ENCODE measurements at regions not wholly inside any gene's neighbourhood (a gene's known extent, or its start where the extent isn't known, plus 50 kb on each side); places are given as distances from the start of the nearest gene placed in this dataset.

DNA sequence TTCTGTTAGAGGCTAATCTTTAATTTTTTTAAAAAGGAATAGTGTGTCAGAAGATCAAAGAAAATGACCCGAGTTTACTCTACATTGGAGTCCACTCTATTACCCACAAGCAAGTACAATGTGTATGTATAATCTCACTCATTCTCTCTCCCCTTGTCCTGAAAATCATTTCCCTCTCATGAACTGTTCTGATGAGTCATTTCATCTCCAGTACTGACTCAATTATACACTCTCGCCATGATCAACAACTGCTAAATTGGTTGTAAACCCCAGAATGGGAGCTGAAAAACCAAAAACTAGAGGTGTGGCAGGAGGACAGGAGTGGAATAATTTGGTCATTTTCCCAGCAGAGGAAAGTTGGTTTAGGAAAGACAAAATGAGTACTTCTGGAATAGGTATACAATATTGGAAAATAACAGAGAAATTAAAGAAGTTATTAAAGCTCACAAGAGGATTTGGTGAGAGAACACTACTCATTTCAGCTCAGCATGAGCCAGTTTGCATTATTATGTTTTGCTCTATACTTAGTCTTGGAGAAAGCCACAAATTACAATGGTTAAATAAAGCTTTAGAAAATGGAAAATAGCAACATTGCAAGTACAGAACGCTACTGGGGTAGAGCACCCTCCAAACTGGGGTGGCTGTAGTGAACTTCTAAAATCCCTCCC, 144.3 kb upstream of the PFN2 start:
- Histone ChIP-seq H3K56ac (ENCODE audit: insufficient read length, low read depth, low read length) (no peak overlapping the region), H3K9me3 (ENCODE audit: control insufficient read depth, low read depth, low read length) (no peaks in the 10 kb centered on the region), H3K9ac (ENCODE audit: extremely low read depth, insufficient read length, low read length) (no peak overlapping the region), H3K23me2 (ENCODE audit: insufficient read length, low read depth, low read length, poor library complexity, severe bottlenecking) (no peaks in the 10 kb centered on the region), H2BK15ac (ENCODE audit: low read depth, low read length) (no peak overlapping the region), H2BK20ac (ENCODE audit: low read depth, low read length, poor library complexity, severe bottlenecking) (no peak overlapping the region), H3K23ac (ENCODE audit: insufficient read length, low read depth, low read length) (no peak overlapping the region), H3K4me2 (ENCODE audit: insufficient read depth, insufficient read length, low read length) (no peak overlapping the region), H2BK12ac (ENCODE audit: insufficient read length, low read depth, low read length) (no peak overlapping the region), H3K14ac (ENCODE audit: insufficient read depth, low read length) (no peak overlapping the region), H3K79me1 (ENCODE audit: insufficient read depth, low read depth, low read length, poor library complexity, severe bottlenecking) (no peaks in the 10 kb centered on the region), H4K20me1 (ENCODE audit: control insufficient read depth, insufficient read depth, insufficient read length) (no peaks in the 10 kb centered on the region), H3T11ph (ENCODE audit: low read length) (no peak overlapping the region), H2AK5ac (ENCODE audit: insufficient read length, low read length) (no peak overlapping the region), H3K27ac (ENCODE audit: insufficient read length, low read depth, low read length) (no peak overlapping the region), H4K5ac (ENCODE audit: insufficient read length, low read depth, low read length) (no peak overlapping the region), H4K8ac (replicated peaks; ENCODE audit: insufficient read length, low read depth, low read length) (no peak overlapping the region), H3K27me3 (ENCODE audit: insufficient read depth, low read length) (no peaks in the 10 kb centered on the region), H3K79me2 (ENCODE audit: insufficient read depth, low read length) (no peaks in the 10 kb centered on the region), H3K4me1 (ENCODE audit: insufficient read depth, low read length) (peaks cover 9% of the 10 kb centered on the region; the same call in 1 of the 2 replicates), H3K18ac (ENCODE audit: insufficient read length, low read depth, low read length) (no peak overlapping the region), H2AFZ (ENCODE audit: low read length) (no peak overlapping the region), H3K4ac (ENCODE audit: low read depth, low read length) (no peak overlapping the region), H2BK5ac (ENCODE audit: insufficient read length, low read length) (no peak overlapping the region), H2BK120ac (ENCODE audit: low read depth, low read length, poor library complexity, severe bottlenecking) (no peak overlapping the region), H4K91ac (ENCODE audit: insufficient read length, low read depth, low read length) (no peak overlapping the region)
- Mint-ChIP-seq H3K4me3 (no peak overlapping the region), H3K27me3 (ENCODE audit: low read depth) (no peaks in the 10 kb centered on the region), H3K9me3 (no peaks in the 10 kb centered on the region), H3K27ac (no peak overlapping the region), H3K36me3 (ENCODE audit: insufficient read depth in 1 of 3, low read depth in 3 of 3) (no peaks in the 10 kb centered on the region), H3K4me1 (peaks cover 45 to 47% of the 10 kb centered on the region in 2 experiments)
- no peak for TF ChIP-seq CTCF (conservative IDR thresholded peaks at IDR 0.05)
- no peak for DNase-seq
- no CpG with 5 or more reads among the region's 3 CpGs for WGBS (ENCODE audit: extremely low coverage, insufficient read length, low lambda C conversion rate)
